ENCODE measurements at regions not wholly inside any gene's neighbourhood (a gene's known extent, or its start where the extent isn't known, plus 50 kb on each side); places are given as distances from the start of the nearest gene placed in this dataset.

- TF ChIP-seq CREM (CRISPR knock-in tag; IDR thresholded peaks at IDR 0.05), result no peak
- no peak for TF ChIP-seq ZNF232 (CRISPR knock-in tag; IDR thresholded peaks at IDR 0.05)
- TF ChIP-seq TEAD1 (CRISPR knock-in tag; IDR thresholded peaks at IDR 0.05), result no peak
- no peak for TF ChIP-seq STAT6 (CRISPR knock-in tag; conservative IDR thresholded peaks at IDR 0.05; ENCODE audit: low read depth)
- no peak for TF ChIP-seq E2F4 (CRISPR knock-in tag; IDR thresholded peaks at IDR 0.05; ENCODE audit: borderline replicate concordance, low read depth)
- TF ChIP-seq ZBTB21 (CRISPR knock-in tag; IDR thresholded peaks at IDR 0.05; ENCODE audit: borderline replicate concordance), result no peak
Measured at GRCh38 chr2:9738535-9739496, 104.5 kb upstream of the TAF1B start (continued).

- no peak for ATAC-seq
- peaks cover 15% of the 10 kb centered on the region for H3K36me3 Mint-ChIP-seq
- ChIA-PET CTCF (no interaction called here), POLR2A (no interaction called here)
- H3K27me3 Mint-ChIP-seq (ENCODE audit: low read depth), result no peaks in the 10 kb centered on the region; the same call in 1 of the 2 replicates
- no peak overlapping the region for H3K4me3 Mint-ChIP-seq
- no peak for DNase-seq (ENCODE audit: low spot score)
- TF ChIP-seq IRF2 (CRISPR knock-in tag; IDR thresholded peaks at IDR 0.05; ENCODE audit: borderline replicate concordance, low read depth), result no peak
- TF ChIP-seq MXD4 (CRISPR knock-in tag; IDR thresholded peaks at IDR 0.05; ENCODE audit: borderline replicate concordance), result no peak
- TF ChIP-seq JUN (CRISPR knock-in tag; IDR thresholded peaks at IDR 0.05), result no peak
- TF ChIP-seq ZNF532 (CRISPR knock-in tag; IDR thresholded peaks at IDR 0.05; ENCODE audit: borderline replicate concordance), result no peak
- no peaks in the 10 kb centered on the region for H3K4me1 Mint-ChIP-seq
- no peak overlapping the region for H3K27ac Mint-ChIP-seq
- peaks cover 34% of the 10 kb centered on the region for H3K9me3 Mint-ChIP-seq
Measured at GRCh38 chr2:9739531-9739964, 103.7 kb upstream of the TAF1B start.

- DNase-seq (ENCODE audit: low spot score), result no peak
- ChIA-PET CTCF (interaction anchor here (0.7 kb wide), 1 partner anchor 29 kb away, joined by 4 read pairs; no protein-coding TSS in a partner anchor), POLR2A (interaction anchor here (0.7 kb wide), 1 partner anchor 111 kb away, joined by 7 read pairs; no protein-coding TSS in a partner anchor)
- Mint-ChIP-seq H3K36me3 (peaks cover 10% of the 10 kb centered on the region; the same call in 1 of the 2 replicates), H3K9me3 (peaks cover 25% of the 10 kb centered on the region), H3K27ac (no peak overlapping the region), H3K4me3 (no peak overlapping the region), H3K4me1 (0 out of 2 replicates have a peak, but pooled peaks cover 3% of the 10 kb centered on the region), H3K27me3 (ENCODE audit: low read depth) (no peaks in the 10 kb centered on the region; the same call in 1 of the 2 replicates)
- no peak for ATAC-seq
- TF ChIP-seq PRDM15 (CRISPR knock-in tag; IDR thresholded peaks at IDR 0.05) (no peak), ELF4 (CRISPR knock-in tag; IDR thresholded peaks at IDR 0.05; ENCODE audit: low read depth) (no peak), ZNF263 (CRISPR knock-in tag; IDR thresholded peaks at IDR 0.05; ENCODE audit: low read depth) (no peak), HMGA2 (CRISPR knock-in tag; IDR thresholded peaks at IDR 0.05) (no peak), ERG (CRISPR knock-in tag; IDR thresholded peaks at IDR 0.05) (no peak), OVOL2 (CRISPR knock-in tag; IDR thresholded peaks at IDR 0.05; ENCODE audit: borderline replicate concordance) (no peak)
Measured at GRCh38 chr2:9740382-9741073, 102.7 kb upstream of the TAF1B start.

All from WTC11 (cell line).